Left lung (tissue), 4 donors: ENCODE measurements at regions not wholly inside any gene's neighbourhood (a gene's known extent, or its start where the extent isn't known, plus 50 kb on each side); places are given as distances from the start of the nearest gene placed in this dataset.

Experiments used
- ATAC-seq: fragments of 200-7000 bp; cut with Tn5 transposase; one replicate; pipeline ENCODE4 v1.9.1; 2020; ENCODE audit warnings: moderate library complexity
- DNase-seq, 4 donors: peaks; one replicate each; pipeline ENCODE4 v3.0.0-alpha.2; 2013 to 2020
- H3K27ac ChIP-seq, 2 donors: fragments of 200-600 bp; sonication (generic) in 1 of 2; one replicate each; pipeline versions ENCODE4 v1.5.0 to v1.8.0; 2020 to 2021
- H3K27me3 ChIP-seq, 2 donors: fragments of 200-600 bp; sonication (generic) in 1 of 2; one replicate each; pipeline versions ENCODE4 v1.5.0 to v1.8.0; 2020 to 2021
- H3K36me3 ChIP-seq, 2 donors: fragments of 200-600 bp; sonication (generic) in 1 of 2; one replicate each; pipeline versions ENCODE4 v1.5.0 to v1.8.0; 2020 to 2021
- H3K4me1 ChIP-seq, 2 donors: fragments of 200-600 bp; one replicate each; pipeline ENCODE4 v1.8.0; 2021
- H3K4me3 ChIP-seq, 2 donors: fragments of 200-600 bp; sonication (generic) in 1 of 2; one replicate each; pipeline versions ENCODE4 v1.5.0 to v1.8.0; 2020 to 2021; ENCODE audit warnings: mild to moderate bottlenecking in 1 of 2
- H3K9me3 ChIP-seq, 2 donors: fragments of 200-600 bp; sonication (generic) in 1 of 2; one replicate each; pipeline versions ENCODE4 v1.5.0 to v1.8.0; 2020 to 2021
- CTCF ChIP-seq, 2 donors: fragments of 200-600 bp; sonication (generic) in 1 of 2; IDR thresholded peaks; one replicate each; pipeline versions ENCODE4 v1.5.0 to v1.8.0; 2021; ENCODE audit warnings: antibody characterized with exemption in 2 of 2
- intact Hi-C, 2 donors: fragments of 100-400 bp; cut with DNase I; formaldehyde crosslinking; loops; one replicate each; pipeline versions ENCODE4 v1.11.2 to v1.14.2; 2022
- donor health status: DM: no; HTN: yes; CAD: no.
- donor health status: DM: no; HTN: no; CAD: no.

- Histone ChIP-seq H3K4me3 (no peak overlapping the region), H3K4me1 (no peaks in the 10 kb centered on the region), H3K9me3 (peaks cover 0 to 2% of the 10 kb centered on the region in 2 donors), H3K36me3 (no peaks in the 10 kb centered on the region), H3K27me3 (no peaks in the 10 kb centered on the region), H3K27ac (no peak overlapping the region)
- TF ChIP-seq CTCF (IDR thresholded peaks at IDR 0.05): no peak
- ATAC-seq: no peak
- no peak for DNase-seq
- intact Hi-C loops: no loop called here
These were observed 394.4 kb downstream of the DOK5 start for GRCh38 chr20:54869765-54870164.

- DNase-seq: no peak
- no peak for ATAC-seq
- Histone ChIP-seq H3K4me3 (no peak overlapping the region), H3K27me3 (no peaks in the 10 kb centered on the region), H3K36me3 (no peaks in the 10 kb centered on the region), H3K9me3 (no peaks in the 10 kb centered on the region), H3K27ac (no peak overlapping the region), H3K4me1 (no peaks in the 10 kb centered on the region)
- TF ChIP-seq CTCF (IDR thresholded peaks at IDR 0.05): no peak
- intact Hi-C loops: no loop called here
These were observed 389.9 kb downstream of the DOK5 start for GRCh38 chr20:54865273-54865672.

GRCh38 chr20:54860716-54861115 is 385.3 kb downstream of the DOK5 start:
- DNase-seq (no peak), ATAC-seq (no peak)
- Histone ChIP-seq H3K4me1 (no peaks in the 10 kb centered on the region), H3K36me3 (no peaks in the 10 kb centered on the region), H3K27me3 (no peaks in the 10 kb centered on the region), H3K27ac (no peak overlapping the region), H3K4me3 (no peak overlapping the region), H3K9me3 (no peaks in the 10 kb centered on the region)
- TF ChIP-seq CTCF (IDR thresholded peaks at IDR 0.05): no peak
- intact Hi-C loops: no loop called here

GRCh38 chr20:54856202-54856601 is 380.8 kb downstream of the DOK5 start:
- H3K27ac ChIP-seq: no peak overlapping the region
- no peak overlapping the region for H3K4me3 ChIP-seq
- ATAC-seq (no peak), DNase-seq (no peak)
- H3K27me3 ChIP-seq: no peaks in the 10 kb centered on the region
- intact Hi-C loops: no loop called here
- H3K9me3 ChIP-seq: no peaks in the 10 kb centered on the region
- no peaks in the 10 kb centered on the region for H3K36me3 ChIP-seq
- no peaks in the 10 kb centered on the region for H3K4me1 ChIP-seq
- no peak for TF ChIP-seq CTCF (IDR thresholded peaks at IDR 0.05)

- no peak for DNase-seq
- Histone ChIP-seq H3K9me3 (no peaks in the 10 kb centered on the region), H3K4me3 (no peak overlapping the region), H3K4me1 (no peaks in the 10 kb centered on the region), H3K27ac (no peak overlapping the region), H3K36me3 (no peaks in the 10 kb centered on the region), H3K27me3 (no peaks in the 10 kb centered on the region)
- intact Hi-C loops: no loop called here
- no peak for ATAC-seq
- TF ChIP-seq CTCF (IDR thresholded peaks at IDR 0.05): no peak
These were observed 374.3 kb downstream of the DOK5 start for GRCh38 chr20:54849741-54850140.
